ENCODE measurements at regions not wholly inside any gene's neighbourhood (a gene's known extent, or its start where the extent isn't known, plus 50 kb on each side); places are given as distances from the start of the nearest gene placed in this dataset.
A peak's percentile ranks its signal among the peaks of the same experiment; 100 is the strongest.

DNA sequence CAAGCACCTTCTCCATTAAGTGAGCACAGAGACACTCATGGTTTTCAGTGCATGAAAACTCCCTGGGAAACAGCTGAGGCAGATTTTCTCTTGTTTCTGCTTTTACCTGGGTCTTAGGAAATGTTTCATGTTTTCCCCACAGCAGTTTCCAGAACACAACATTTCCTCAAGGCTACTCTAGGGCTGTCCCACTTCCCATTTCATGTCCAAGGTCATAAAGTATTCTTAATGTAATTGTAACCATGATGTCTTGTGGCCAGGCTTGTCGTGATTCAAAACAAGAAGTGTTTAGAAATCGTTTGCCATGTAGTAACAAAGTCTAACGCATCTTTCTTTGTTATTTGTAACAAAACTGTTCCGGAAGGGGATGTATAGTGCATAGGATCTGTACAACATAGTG lies 83.8 kb upstream of the NRP1 start:
- no peaks in the 10 kb centered on the region for H3K36me3 ChIP-seq (ENCODE audit: low read depth)
- TF ChIP-seq, protein P1, sequence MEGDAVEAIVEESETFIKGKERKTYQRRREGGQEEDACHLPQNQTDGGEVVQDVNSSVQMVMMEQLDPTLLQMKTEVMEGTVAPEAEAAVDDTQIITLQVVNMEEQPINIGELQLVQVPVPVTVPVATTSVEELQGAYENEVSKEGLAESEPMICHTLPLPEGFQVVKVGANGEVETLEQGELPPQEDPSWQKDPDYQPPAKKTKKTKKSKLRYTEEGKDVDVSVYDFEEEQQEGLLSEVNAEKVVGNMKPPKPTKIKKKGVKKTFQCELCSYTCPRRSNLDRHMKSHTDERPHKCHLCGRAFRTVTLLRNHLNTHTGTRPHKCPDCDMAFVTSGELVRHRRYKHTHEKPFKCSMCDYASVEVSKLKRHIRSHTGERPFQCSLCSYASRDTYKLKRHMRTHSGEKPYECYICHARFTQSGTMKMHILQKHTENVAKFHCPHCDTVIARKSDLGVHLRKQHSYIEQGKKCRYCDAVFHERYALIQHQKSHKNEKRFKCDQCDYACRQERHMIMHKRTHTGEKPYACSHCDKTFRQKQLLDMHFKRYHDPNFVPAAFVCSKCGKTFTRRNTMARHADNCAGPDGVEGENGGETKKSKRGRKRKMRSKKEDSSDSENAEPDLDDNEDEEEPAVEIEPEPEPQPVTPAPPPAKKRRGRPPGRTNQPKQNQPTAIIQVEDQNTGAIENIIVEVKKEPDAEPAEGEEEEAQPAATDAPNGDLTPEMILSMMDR (IDR thresholded peaks at IDR 0.05), result no peak
- intact Hi-C loops (cut with DNase I, micrococcal nuclease), result no loop called here
- no peaks in the 10 kb centered on the region for H3K9me3 ChIP-seq
- H3K4me1 ChIP-seq (ENCODE audit: low read depth), result no peaks in the 10 kb centered on the region
- H3K4me3 ChIP-seq, result no peak overlapping the region
- ATAC-seq, result no peak
- DNase-seq, result no peak

DNA sequence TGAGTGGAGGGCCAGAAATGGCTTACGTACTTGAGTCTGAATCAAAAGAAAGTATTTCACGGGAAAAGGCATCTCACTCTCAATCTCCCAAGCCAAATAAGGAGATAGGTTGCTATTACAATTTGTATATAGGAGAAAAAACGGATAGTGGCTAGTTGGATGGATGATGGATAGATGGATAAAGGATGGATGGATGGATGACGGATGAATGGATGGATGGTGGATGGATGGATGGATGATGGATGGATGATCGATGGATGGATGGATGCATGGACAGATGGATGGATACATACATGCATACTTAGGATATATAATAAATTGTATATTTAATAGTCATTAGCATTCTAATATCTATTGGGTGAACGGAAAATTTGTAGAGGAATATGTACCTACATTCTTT lies 82.2 kb upstream of the NRP1 start:
- no peak for DNase-seq
- TF ChIP-seq, protein P1 (IDR thresholded peaks at IDR 0.05), result no peak
- ATAC-seq, result no peak
- H3K9me3 ChIP-seq, result no peaks in the 10 kb centered on the region
- no peaks in the 10 kb centered on the region for H3K36me3 ChIP-seq (ENCODE audit: low read depth)
- no peaks in the 10 kb centered on the region for H3K4me1 ChIP-seq (ENCODE audit: low read depth)
- intact Hi-C loops (cut with DNase I, micrococcal nuclease), result no loop called here
- H3K4me3 ChIP-seq, result no peak overlapping the region

DNA sequence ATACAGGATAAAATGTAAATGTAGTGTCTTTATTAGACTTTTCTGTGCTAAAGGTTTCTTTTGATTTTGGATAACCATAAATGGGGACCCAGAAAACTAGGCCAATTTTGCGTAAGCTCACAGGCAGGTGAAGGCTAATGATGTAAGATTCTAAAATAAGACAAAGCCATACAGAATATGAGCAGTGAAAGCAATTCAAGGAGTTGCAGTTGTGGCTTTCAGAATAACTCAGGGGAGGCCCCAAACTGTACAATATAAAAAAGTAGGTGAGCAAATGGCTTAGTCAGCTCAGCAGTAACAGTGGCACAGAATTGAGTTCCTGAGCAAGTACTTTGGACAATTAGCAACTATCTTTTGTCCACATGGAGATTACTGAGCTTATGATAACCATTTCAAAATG lies 81.7 kb upstream of the NRP1 start:
- intact Hi-C loops (cut with DNase I, micrococcal nuclease), result no loop called here
- no peaks in the 10 kb centered on the region for H3K9me3 ChIP-seq
- ATAC-seq, result no peak

DNA sequence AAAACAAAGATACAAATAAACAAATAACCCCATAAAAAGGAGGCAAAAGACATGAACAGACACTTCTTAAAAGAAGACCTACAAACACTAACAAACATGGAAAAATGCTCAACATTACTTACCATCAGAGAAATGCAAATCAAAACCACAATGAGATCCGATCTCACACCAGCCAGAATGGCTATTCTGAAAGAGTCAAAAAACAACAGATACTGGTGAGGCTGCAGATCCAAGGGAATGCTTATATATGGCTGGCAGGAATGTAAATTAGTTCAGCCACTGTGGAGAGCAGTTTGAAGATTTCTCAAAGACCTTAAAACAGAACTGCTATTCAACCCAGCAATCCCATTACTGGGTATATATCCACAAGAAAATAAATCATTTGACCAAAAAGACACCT lies 80.4 kb upstream of the NRP1 start:
- ATAC-seq (no peak), DNase-seq (no peak)
- intact Hi-C loops (cut with DNase I, micrococcal nuclease), result no loop called here

More for the DNA sequence above, 81.7 kb upstream of the NRP1 start:
- no peak for DNase-seq
- Histone ChIP-seq H3K4me3 (no peak overlapping the region), H3K36me3 (ENCODE audit: low read depth) (no peaks in the 10 kb centered on the region), H3K4me1 (ENCODE audit: low read depth) (no peaks in the 10 kb centered on the region)
- TF ChIP-seq, protein P1 (IDR thresholded peaks at IDR 0.05), result no peak

DNA sequence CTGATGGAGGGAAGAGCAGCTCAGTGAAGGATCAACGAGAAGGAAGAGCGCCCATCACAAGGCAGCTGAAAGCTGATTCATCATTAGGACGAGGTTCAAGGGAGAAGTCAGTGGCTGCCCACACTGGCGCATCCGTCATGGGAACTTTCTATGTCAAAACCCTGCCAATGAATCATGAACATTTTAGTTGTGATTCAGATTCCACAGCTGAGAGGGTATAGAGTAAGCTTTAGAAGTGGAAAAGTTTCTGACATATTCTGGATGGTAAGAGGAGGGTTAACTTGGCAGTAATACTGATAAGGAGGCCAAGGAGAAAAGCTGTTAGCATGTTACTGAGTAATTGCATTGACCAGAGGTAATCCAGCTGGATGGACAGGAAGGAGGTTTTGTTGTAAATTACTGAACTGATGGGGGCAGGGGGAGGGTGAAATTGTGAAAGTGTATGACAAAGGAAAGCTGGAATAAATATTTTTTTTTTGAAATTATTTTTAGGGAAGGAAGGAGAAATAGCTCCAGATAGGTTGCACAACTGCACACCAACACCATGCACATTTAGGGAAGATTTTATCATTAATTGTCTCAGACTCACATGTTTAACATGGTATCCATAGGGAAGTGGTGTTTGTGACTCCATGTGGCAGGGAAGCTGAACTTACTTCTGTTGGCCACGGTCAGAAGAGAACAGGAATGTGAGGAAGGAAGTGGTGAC lies 78.3 kb upstream of the NRP1 start:
- TF ChIP-seq, protein P1 (IDR thresholded peaks at IDR 0.05), result no peak
- ATAC-seq (peak; percentile 49), DNase-seq (no peak)
- Histone ChIP-seq H3K36me3 (ENCODE audit: low read depth) (no peaks in the 10 kb centered on the region), H3K4me1 (ENCODE audit: low read depth) (no peaks in the 10 kb centered on the region), H3K9me3 (no peaks in the 10 kb centered on the region), H3K4me3 (no peak overlapping the region)
- intact Hi-C loops (cut with DNase I, micrococcal nuclease), result no loop called here

More for the DNA sequence above, 80.4 kb upstream of the NRP1 start:
- TF ChIP-seq, protein P1 (IDR thresholded peaks at IDR 0.05), result no peak
- no peaks in the 10 kb centered on the region for H3K4me1 ChIP-seq (ENCODE audit: low read depth)
- H3K4me3 ChIP-seq, result no peak overlapping the region
- no peaks in the 10 kb centered on the region for H3K36me3 ChIP-seq (ENCODE audit: low read depth)
- H3K9me3 ChIP-seq, result no peaks in the 10 kb centered on the region

DNA sequence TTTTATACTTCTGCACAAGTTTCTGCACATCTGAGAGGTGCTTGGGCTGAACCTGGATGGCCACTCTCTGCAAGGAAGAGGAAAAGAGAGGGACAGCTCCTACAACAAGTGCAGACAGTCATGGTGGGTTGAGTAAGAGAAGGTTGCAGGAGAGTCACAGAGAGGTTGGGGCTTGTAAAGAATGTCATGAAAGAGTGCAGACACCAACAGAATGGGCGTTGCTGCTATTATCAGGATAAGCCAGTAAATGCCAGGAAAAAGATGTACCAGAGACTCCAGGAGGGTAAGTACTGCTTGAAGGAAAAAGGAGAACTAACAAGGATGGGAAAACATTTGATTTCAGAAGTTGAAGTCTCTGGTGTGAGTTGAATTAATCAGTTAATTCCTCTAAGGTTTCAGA lies 77.8 kb upstream of the NRP1 start:
- ATAC-seq, result no peak
- Histone ChIP-seq H3K9me3 (no peaks in the 10 kb centered on the region), H3K4me1 (ENCODE audit: low read depth) (no peaks in the 10 kb centered on the region), H3K4me3 (no peak overlapping the region), H3K36me3 (ENCODE audit: low read depth) (no peaks in the 10 kb centered on the region)
- TF ChIP-seq, protein P1 (IDR thresholded peaks at IDR 0.05), result no peak
- no peak for DNase-seq
- intact Hi-C loops (cut with DNase I, micrococcal nuclease), result no loop called here

Data from mucosa of descending colon (tissue), 3 donors.